Activated naive CD8-positive, alpha-beta T cell treated with anti-CD3 and anti-CD28 coated beads, Interleukin-2, amount 50 U/mL, for 24 hours (primary cell): ENCODE measurements at regions not wholly inside any gene's neighbourhood (a gene's known extent, or its start where the extent isn't known, plus 50 kb on each side); places are given as distances from the start of the nearest gene placed in this dataset.
A peak's percentile ranks its signal among the peaks of the same experiment; 100 is the strongest.

Experiments
- ATAC-seq: fragments of 150-1000 bp; cut with Tn5 transposase; one replicate; pipeline ENCODE4 v1.10.0; 2021
- DNase-seq: peaks from one replicate; pipeline ENCODE4 v3.0.0; 2021
- H3K27ac Mint-ChIP-seq: one replicate; pipeline ENCODE4 v1.8.0; 2021; ENCODE audit warnings: mild to moderate bottlenecking, mixed read lengths
- H3K27me3 Mint-ChIP-seq: one replicate; pipeline ENCODE4 v1.8.0; 2021; ENCODE audit warnings: mixed read lengths
- H3K36me3 Mint-ChIP-seq: one replicate; pipeline ENCODE4 v1.8.0; 2021; ENCODE audit warnings: low read depth, mixed read lengths
- H3K4me1 Mint-ChIP-seq: one replicate; pipeline ENCODE4 v1.8.0; 2021; ENCODE audit warnings: mixed read lengths
- H3K4me3 Mint-ChIP-seq: one replicate; pipeline ENCODE4 v1.8.0; 2021; ENCODE audit warnings: mild to moderate bottlenecking, moderate library complexity, mixed read lengths
- H3K9me3 Mint-ChIP-seq: one replicate; pipeline ENCODE4 v1.8.0; 2021; ENCODE audit warnings: mixed read lengths

GRCh38 chr1:30541721-30542485 is 181.5 kb downstream of the MATN1 start:
- Mint-ChIP-seq H3K9me3 (no peaks in the 10 kb centered on the region), H3K4me3 (no peak overlapping the region), H3K27ac (no peak overlapping the region), H3K36me3 (no peaks in the 10 kb centered on the region), H3K27me3 (peaks cover 8% of the 10 kb centered on the region), H3K4me1 (no peaks in the 10 kb centered on the region)
- DNase-seq (no peak), ATAC-seq (no peak)

DNA sequence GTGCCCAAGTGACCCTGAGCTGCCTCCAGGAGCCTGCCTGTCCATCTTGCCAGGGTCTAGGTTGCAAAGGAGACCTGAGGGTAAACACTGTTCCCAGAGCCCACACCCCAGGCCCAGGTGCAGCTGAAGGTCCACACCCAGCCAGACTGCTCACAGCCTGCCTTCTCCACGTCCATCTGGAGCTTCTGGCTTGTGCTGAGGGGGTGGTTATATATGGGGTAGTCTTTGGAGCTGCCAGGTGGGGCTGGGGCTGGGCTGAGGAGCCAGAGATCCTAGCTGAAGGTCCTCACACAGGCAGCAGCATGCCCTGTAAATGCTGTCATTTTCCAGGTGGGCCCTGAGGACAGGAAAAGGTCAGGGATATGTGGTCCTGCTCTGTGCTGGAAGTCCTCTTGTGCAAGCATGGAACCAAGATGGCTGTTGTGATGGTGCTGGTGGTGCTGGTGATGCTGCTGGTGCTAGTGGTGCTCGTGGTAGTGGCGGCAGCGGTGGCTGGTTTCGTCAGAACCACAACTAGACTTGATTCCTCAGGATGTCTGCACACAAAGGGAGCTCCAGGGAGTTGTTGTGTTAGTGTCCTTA is 182.7 kb downstream of the MATN1 start:
- Mint-ChIP-seq H3K27me3 (peaks cover 2% of the 10 kb centered on the region), H3K27ac (no peak overlapping the region), H3K36me3 (no peaks in the 10 kb centered on the region), H3K4me1 (no peaks in the 10 kb centered on the region), H3K4me3 (no peak overlapping the region), H3K9me3 (no peaks in the 10 kb centered on the region)
- DNase-seq (no peak), ATAC-seq (peak; percentile 33)

GRCh38 chr1:30539884-30540283 is 183.5 kb downstream of the MATN1 start:
- H3K36me3 Mint-ChIP-seq: no peaks in the 10 kb centered on the region

GRCh38 chr1:30538993-30539867 is 184.2 kb downstream of the MATN1 start:
- Mint-ChIP-seq H3K36me3 (no peaks in the 10 kb centered on the region), H3K9me3 (no peaks in the 10 kb centered on the region), H3K27ac (no peak overlapping the region), H3K27me3 (peaks cover 2% of the 10 kb centered on the region), H3K4me1 (no peaks in the 10 kb centered on the region), H3K4me3 (no peak overlapping the region)
- no peak for ATAC-seq
- DNase-seq: no peak

More at GRCh38 chr1:30539884-30540283, 183.5 kb downstream of the MATN1 start:
- Mint-ChIP-seq H3K4me1 (no peaks in the 10 kb centered on the region), H3K27ac (no peak overlapping the region), H3K27me3 (peaks cover 2% of the 10 kb centered on the region), H3K9me3 (no peaks in the 10 kb centered on the region), H3K4me3 (no peak overlapping the region)
- no peak for DNase-seq
- ATAC-seq: no peak

GRCh38 chr1:30538226-30538992 is 185.0 kb downstream of the MATN1 start:
- DNase-seq (no peak), ATAC-seq (no peak)
- H3K27ac Mint-ChIP-seq: no peak overlapping the region
- no peaks in the 10 kb centered on the region for H3K4me1 Mint-ChIP-seq
- no peaks in the 10 kb centered on the region for H3K36me3 Mint-ChIP-seq
- H3K9me3 Mint-ChIP-seq: no peaks in the 10 kb centered on the region
- H3K27me3 Mint-ChIP-seq: peaks cover 2% of the 10 kb centered on the region
- H3K4me3 Mint-ChIP-seq: no peak overlapping the region

DNA sequence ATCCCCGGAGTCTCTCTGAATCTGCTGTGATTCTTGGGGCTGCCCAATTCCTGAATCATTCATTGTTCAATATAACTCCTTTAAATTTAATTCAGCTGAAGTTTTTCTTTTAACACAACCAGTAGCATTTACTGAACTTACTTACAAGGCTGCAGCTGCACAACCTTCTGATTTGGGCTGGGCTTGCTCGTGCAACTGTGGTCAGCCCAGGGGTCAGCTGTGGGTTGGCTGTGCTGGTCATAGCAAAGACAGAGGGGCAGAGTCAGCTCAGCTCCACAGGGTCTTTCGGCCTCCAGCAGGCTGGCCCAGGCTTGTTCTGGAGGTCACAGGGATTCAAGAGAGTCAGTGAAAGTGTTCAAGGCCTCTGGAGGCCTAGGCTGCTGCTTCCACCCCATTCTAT is 186.1 kb downstream of the MATN1 start:
- Mint-ChIP-seq H3K27me3 (no peaks in the 10 kb centered on the region), H3K36me3 (no peaks in the 10 kb centered on the region)

GRCh38 chr1:30536530-30536929 is 186.9 kb downstream of the MATN1 start:
- DNase-seq (no peak), ATAC-seq (no peak)
- Mint-ChIP-seq H3K9me3 (no peaks in the 10 kb centered on the region), H3K4me3 (no peak overlapping the region), H3K27ac (no peak overlapping the region), H3K36me3 (no peaks in the 10 kb centered on the region), H3K27me3 (no peaks in the 10 kb centered on the region), H3K4me1 (no peaks in the 10 kb centered on the region)

More for the DNA sequence above, 186.1 kb downstream of the MATN1 start:
- ATAC-seq (no peak), DNase-seq (no peak)
- Mint-ChIP-seq H3K4me3 (no peak overlapping the region), H3K9me3 (no peaks in the 10 kb centered on the region), H3K27ac (no peak overlapping the region), H3K4me1 (no peaks in the 10 kb centered on the region)

GRCh38 chr1:30535595-30536325 is 187.6 kb downstream of the MATN1 start:
- no peak for ATAC-seq
- no peak overlapping the region for H3K4me3 Mint-ChIP-seq
- H3K36me3 Mint-ChIP-seq: no peaks in the 10 kb centered on the region
- H3K27me3 Mint-ChIP-seq: no peaks in the 10 kb centered on the region
- H3K9me3 Mint-ChIP-seq: no peaks in the 10 kb centered on the region
- no peaks in the 10 kb centered on the region for H3K4me1 Mint-ChIP-seq
- no peak overlapping the region for H3K27ac Mint-ChIP-seq
- no peak for DNase-seq

GRCh38 chr1:30534551-30534940 is 188.8 kb downstream of the MATN1 start:
- Mint-ChIP-seq H3K4me1 (no peaks in the 10 kb centered on the region), H3K36me3 (no peaks in the 10 kb centered on the region), H3K27ac (no peak overlapping the region), H3K4me3 (no peak overlapping the region), H3K9me3 (no peaks in the 10 kb centered on the region), H3K27me3 (no peaks in the 10 kb centered on the region)
- ATAC-seq (no peak), DNase-seq (no peak)

GRCh38 chr1:30533796-30534550 is 189.4 kb downstream of the MATN1 start:
- Mint-ChIP-seq H3K27me3 (no peaks in the 10 kb centered on the region), H3K36me3 (no peaks in the 10 kb centered on the region), H3K27ac (no peak overlapping the region), H3K9me3 (no peaks in the 10 kb centered on the region), H3K4me3 (no peak overlapping the region), H3K4me1 (no peaks in the 10 kb centered on the region)
- DNase-seq (no peak), ATAC-seq (no peak)

GRCh38 chr1:30533141-30533540 is 190.2 kb downstream of the MATN1 start:
- ATAC-seq (no peak), DNase-seq (no peak)
- H3K9me3 Mint-ChIP-seq: no peaks in the 10 kb centered on the region
- no peaks in the 10 kb centered on the region for H3K36me3 Mint-ChIP-seq
- no peak overlapping the region for H3K4me3 Mint-ChIP-seq
- H3K4me1 Mint-ChIP-seq: no peaks in the 10 kb centered on the region
- no peak overlapping the region for H3K27ac Mint-ChIP-seq
- no peaks in the 10 kb centered on the region for H3K27me3 Mint-ChIP-seq

GRCh38 chr1:30532621-30533020 is 190.8 kb downstream of the MATN1 start:
- no peak for ATAC-seq
- no peaks in the 10 kb centered on the region for H3K4me1 Mint-ChIP-seq
- H3K27ac Mint-ChIP-seq: no peak overlapping the region
- no peaks in the 10 kb centered on the region for H3K27me3 Mint-ChIP-seq
- H3K4me3 Mint-ChIP-seq: no peak overlapping the region
- H3K36me3 Mint-ChIP-seq: no peaks in the 10 kb centered on the region
- no peak for DNase-seq
- no peaks in the 10 kb centered on the region for H3K9me3 Mint-ChIP-seq

- ATAC-seq: no peak
- DNase-seq: no peak
- H3K4me1 Mint-ChIP-seq: no peaks in the 10 kb centered on the region
- H3K9me3 Mint-ChIP-seq: no peaks in the 10 kb centered on the region
- no peak overlapping the region for H3K27ac Mint-ChIP-seq
- H3K27me3 Mint-ChIP-seq: peaks cover 6% of the 10 kb centered on the region
- no peak overlapping the region for H3K4me3 Mint-ChIP-seq
- H3K36me3 Mint-ChIP-seq: no peaks in the 10 kb centered on the region
Observed at GRCh38 chr1:30527511-30528140, 195.8 kb downstream of the MATN1 start.
